ENCODE measurements at regions not wholly inside any gene's neighbourhood (a gene's known extent, or its start where the extent isn't known, plus 50 kb on each side); places are given as distances from the start of the nearest gene placed in this dataset.
"Not testable (repeated sequence)": the region's sequence is repeated elsewhere in the genome, so short reads cannot be mapped to it uniquely, and the experiment has no call there.

- DNase-seq = no peak
These were observed 471.1 kb downstream of the VGLL3 start for GRCh38 chr3:86519819-86520218.

GRCh38 chr3:86481636-86482035, 509.3 kb downstream of the VGLL3 start:
- DNase-seq = no peak

GRCh38 chr3:86481031-86481430, 509.9 kb downstream of the VGLL3 start:
- no peak for DNase-seq

GRCh38 chr3:86464180-86464579, 526.8 kb downstream of the VGLL3 start:
- no peak for DNase-seq

- DNase-seq = no peak
These were observed 539.2 kb downstream of the VGLL3 start for GRCh38 chr3:86451749-86452148.

GRCh38 chr3:86438544-86438943, 552.4 kb downstream of the VGLL3 start:
- no peak for DNase-seq

- no peak for DNase-seq
These were observed 563.6 kb downstream of the VGLL3 start for GRCh38 chr3:86427343-86427742.

GRCh38 chr3:86420990-86421739, 569.8 kb downstream of the VGLL3 start:
- DNase-seq = no peak

- DNase-seq = no peak
These were observed 572.1 kb downstream of the VGLL3 start for GRCh38 chr3:86418861-86419260.

GRCh38 chr3:86416334-86416733, 574.6 kb downstream of the VGLL3 start:
- no peak for DNase-seq

- no peak for DNase-seq
These were observed 577.3 kb downstream of the VGLL3 start for GRCh38 chr3:86413645-86414044.

- DNase-seq = no peak
These were observed 580.4 kb downstream of the VGLL3 start for GRCh38 chr3:86410587-86410986.

GRCh38 chr3:86389759-86390158, 601.2 kb downstream of the VGLL3 start:
- not testable (repeated sequence) for DNase-seq

GRCh38 chr3:86388820-86389219, 602.1 kb downstream of the VGLL3 start:
- no peak for DNase-seq

- DNase-seq = no peak
These were observed 608.4 kb downstream of the VGLL3 start for GRCh38 chr3:86382556-86382955.

GRCh38 chr3:86381247-86381646, 609.7 kb downstream of the VGLL3 start:
- DNase-seq = no peak

GRCh38 chr3:86379280-86379679, 611.7 kb downstream of the VGLL3 start:
- no peak for DNase-seq

- no peak for DNase-seq
These were observed 612.1 kb downstream of the VGLL3 start for GRCh38 chr3:86378829-86379228.

- not testable (repeated sequence) for DNase-seq
These were observed 655.4 kb downstream of the VGLL3 start for GRCh38 chr3:86335566-86335965.

- no peak for DNase-seq
These were observed 657.3 kb downstream of the VGLL3 start for GRCh38 chr3:86333636-86334035.

GRCh38 chr3:86303935-86304334, 687.0 kb downstream of the VGLL3 start:
- DNase-seq = no peak

- no peak for DNase-seq
These were observed 708.7 kb downstream of the VGLL3 start for GRCh38 chr3:86282106-86282787.

GRCh38 chr3:86269364-86270155, 721.4 kb downstream of the VGLL3 start:
- DNase-seq = no peak

All from NCI-H524 treated with DMSO at 0.1 percent for 48 hours (cell line).